OCI-LY7 (cell line): ENCODE measurements at regions not wholly inside any gene's neighbourhood (a gene's known extent, or its start where the extent isn't known, plus 50 kb on each side); places are given as distances from the start of the nearest gene placed in this dataset.

Source experiments
- BruUV-seq: library from RNA; stranded (reverse); fragments of 400-500 nt; replicated peaks from 2 replicates; lab custom pipeline; 2021; lab: Mats Ljungman, UMichigan
- CTCF ChIA-PET: fragments of 300-600 bp; sonication (Branson Sonifier 250); formaldehyde crosslinking; loops from one replicate; lab custom pipeline; 2022; ENCODE audit warnings: antibody characterized with exemption; ENCODE audit not compliant: unreplicated experiment; lab: Charles Lee
- POLR2A ChIA-PET: fragments of 300-600 bp; sonication (Branson Sonifier 250); formaldehyde crosslinking; loops from one replicate; lab custom pipeline; 2022; ENCODE audit warnings: antibody characterized with exemption; lab: Charles Lee
- DNase-seq: peaks from one replicate; pipeline ENCODE4 v3.0.0-alpha.2; 2015; ENCODE audit warnings: low spot score
- H2AFZ ChIP-seq: fragments of 200-600 bp; sonication (generic), shearing (Covaris generic); 2 replicates; pipeline ENCODE4 v1.6.1; 2014; ENCODE audit warnings: mild to moderate bottlenecking, antibody characterized with exemption, low read length, moderate library complexity
- H3K27ac ChIP-seq: fragments of 200-600 bp; sonication (generic); 2 replicates; pipeline ENCODE4 v1.5.1; 2014; ENCODE audit warnings: mixed run types, low read depth, mild to moderate bottlenecking, moderate library complexity, low read length, inconsistent platforms; ENCODE audit not compliant: poor library complexity, severe bottlenecking
- H3K36me3 ChIP-seq: fragments of 200-600 bp; sonication (generic); 2 replicates; pipeline ENCODE4 v1.6.1; 2014; ENCODE audit warnings: mild to moderate bottlenecking, antibody characterized with exemption, low read length, moderate library complexity, mixed read lengths; ENCODE audit not compliant: insufficient read depth
- H3K4me1 ChIP-seq: fragments of 200-600 bp; sonication (generic); 2 replicates; pipeline ENCODE4 v1.5.1; 2014; ENCODE audit warnings: mild to moderate bottlenecking, low read length; ENCODE audit not compliant: insufficient read depth, poor library complexity, severe bottlenecking
- H3K4me2 ChIP-seq: fragments of 200-600 bp; sonication (generic); 2 replicates; pipeline ENCODE4 v1.6.1; 2014; ENCODE audit warnings: mild to moderate bottlenecking, low read length
- H3K4me3 ChIP-seq: fragments of 200-600 bp; sonication (generic); 2 replicates; pipeline ENCODE4 v1.5.1; 2014; ENCODE audit warnings: mild to moderate bottlenecking, low read depth, low read length; ENCODE audit not compliant: poor library complexity, severe bottlenecking
- H3K79me2 ChIP-seq: fragments of 200-600 bp; sonication (generic); 2 replicates; pipeline ENCODE4 v1.6.1; 2016; ENCODE audit warnings: low read depth, mild to moderate bottlenecking, low read length, moderate library complexity, mixed read lengths; ENCODE audit not compliant: insufficient read depth
- H3K9me2 ChIP-seq: fragments of 200-600 bp; sonication (generic); 2 replicates; pipeline ENCODE4 v1.6.1; 2016; ENCODE audit warnings: mild to moderate bottlenecking, low read length, mixed read lengths; ENCODE audit not compliant: insufficient read depth
- H3K9me3 ChIP-seq: fragments of 200-600 bp; sonication (generic); 2 replicates; pipeline ENCODE4 v1.6.1; 2014; ENCODE audit warnings: mild to moderate bottlenecking, mixed run types, low read length, mixed read lengths
- H4K20me1 ChIP-seq: fragments of 200-600 bp; sonication (generic); 2 replicates; pipeline ENCODE4 v1.6.1; 2014; ENCODE audit warnings: mild to moderate bottlenecking, antibody characterized with exemption, low read length, moderate library complexity, mixed read lengths; ENCODE audit not compliant: insufficient read depth
- EZH2phosphoT487 ChIP-seq: fragments of 200-600 bp; sonication (generic); IDR thresholded peaks from 2 replicates; pipeline ENCODE4 v1.6.1; 2018; ENCODE audit warnings: low read depth, borderline replicate concordance, mild to moderate bottlenecking, mixed run types, antibody characterized with exemption, low read length, moderate library complexity, mixed read lengths
- intact Hi-C: fragments of 100-400 bp; cut with micrococcal nuclease; formaldehyde crosslinking; loops from one replicate; pipeline ENCODE4 v1.10.0; 2022; ENCODE audit not compliant: unreplicated experiment
- TF ChIP-seq, protein P1 (sequence below): fragments of 200-600 bp; sonication (generic); conservative IDR thresholded peaks from 2 replicates; pipeline ENCODE4 v1.5.1; 2014; ENCODE audit warnings: mild to moderate bottlenecking, antibody characterized with exemption, low read length, moderate library complexity, mixed read lengths

DNA sequence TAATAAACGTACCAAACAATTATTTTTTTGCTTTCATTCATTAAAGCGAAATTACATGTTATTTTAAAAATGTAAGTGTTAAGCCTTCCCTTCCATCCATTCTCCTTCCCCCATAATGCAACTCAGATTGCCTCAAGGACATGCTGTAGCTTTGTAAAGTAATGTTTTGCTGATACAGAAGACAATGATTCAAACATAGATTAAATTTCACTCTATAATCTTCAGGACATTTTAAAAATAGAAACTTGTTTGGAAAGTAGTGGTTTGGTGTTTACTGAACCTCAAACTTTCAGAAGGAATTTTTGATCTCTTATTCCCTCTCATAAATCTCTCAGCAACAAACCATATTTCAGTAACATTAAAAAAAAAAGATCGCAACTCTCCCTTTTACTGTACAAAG lies 350.9 kb upstream of the HSF2 start:
- H3K4me2 ChIP-seq = no peak overlapping the region
- DNase-seq = no peak
- no peak for TF ChIP-seq EZH2phosphoT487
- TF ChIP-seq, protein P1, sequence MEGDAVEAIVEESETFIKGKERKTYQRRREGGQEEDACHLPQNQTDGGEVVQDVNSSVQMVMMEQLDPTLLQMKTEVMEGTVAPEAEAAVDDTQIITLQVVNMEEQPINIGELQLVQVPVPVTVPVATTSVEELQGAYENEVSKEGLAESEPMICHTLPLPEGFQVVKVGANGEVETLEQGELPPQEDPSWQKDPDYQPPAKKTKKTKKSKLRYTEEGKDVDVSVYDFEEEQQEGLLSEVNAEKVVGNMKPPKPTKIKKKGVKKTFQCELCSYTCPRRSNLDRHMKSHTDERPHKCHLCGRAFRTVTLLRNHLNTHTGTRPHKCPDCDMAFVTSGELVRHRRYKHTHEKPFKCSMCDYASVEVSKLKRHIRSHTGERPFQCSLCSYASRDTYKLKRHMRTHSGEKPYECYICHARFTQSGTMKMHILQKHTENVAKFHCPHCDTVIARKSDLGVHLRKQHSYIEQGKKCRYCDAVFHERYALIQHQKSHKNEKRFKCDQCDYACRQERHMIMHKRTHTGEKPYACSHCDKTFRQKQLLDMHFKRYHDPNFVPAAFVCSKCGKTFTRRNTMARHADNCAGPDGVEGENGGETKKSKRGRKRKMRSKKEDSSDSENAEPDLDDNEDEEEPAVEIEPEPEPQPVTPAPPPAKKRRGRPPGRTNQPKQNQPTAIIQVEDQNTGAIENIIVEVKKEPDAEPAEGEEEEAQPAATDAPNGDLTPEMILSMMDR = no peak
- H3K36me3 ChIP-seq = no peaks in the 10 kb centered on the region
- no peaks in the 10 kb centered on the region for H3K4me1 ChIP-seq
- H3K79me2 ChIP-seq = no peaks in the 10 kb centered on the region
- POLR2A ChIA-PET = no interaction called here
- H3K9me2 ChIP-seq = no peaks in the 10 kb centered on the region
- CTCF ChIA-PET = no interaction called here
- H3K9me3 ChIP-seq = no peaks in the 10 kb centered on the region
- no TSS peak for BruUV-seq
- H3K27ac ChIP-seq = no peak overlapping the region
- H4K20me1 ChIP-seq = no peaks in the 10 kb centered on the region
- H3K4me3 ChIP-seq = no peak overlapping the region
- intact Hi-C loops = no loop called here
- H2AFZ ChIP-seq = no peak overlapping the region

- TF ChIP-seq EZH2phosphoT487 = no peak
- TF ChIP-seq, protein P1 = no peak
- no peak for DNase-seq
- no peaks in the 10 kb centered on the region for H3K79me2 ChIP-seq
- no TSS peak for BruUV-seq
- H3K4me2 ChIP-seq = no peak overlapping the region
- ChIA-PET CTCF (no interaction called here), POLR2A (no interaction called here)
- intact Hi-C loops = no loop called here
- no peak overlapping the region for H2AFZ ChIP-seq
- no peaks in the 10 kb centered on the region for H3K36me3 ChIP-seq
- no peaks in the 10 kb centered on the region for H3K9me3 ChIP-seq
- no peaks in the 10 kb centered on the region for H3K9me2 ChIP-seq
- H3K27ac ChIP-seq = no peak overlapping the region
- H3K4me1 ChIP-seq = no peaks in the 10 kb centered on the region
- H3K4me3 ChIP-seq = no peak overlapping the region
- no peaks in the 10 kb centered on the region for H4K20me1 ChIP-seq
Measured at GRCh38 chr6:122049341-122049740, 350.1 kb upstream of the HSF2 start.

- Histone ChIP-seq H4K20me1 (no peaks in the 10 kb centered on the region), H3K9me3 (no peaks in the 10 kb centered on the region), H3K79me2 (no peaks in the 10 kb centered on the region), H2AFZ (no peak overlapping the region), H3K36me3 (no peaks in the 10 kb centered on the region), H3K4me3 (no peak overlapping the region), H3K27ac (no peak overlapping the region), H3K4me2 (no peak overlapping the region), H3K9me2 (no peaks in the 10 kb centered on the region), H3K4me1 (no peaks in the 10 kb centered on the region)
- no peak for TF ChIP-seq EZH2phosphoT487
- TF ChIP-seq, protein P1 = no peak
- DNase-seq = no peak
- intact Hi-C loops = no loop called here
- ChIA-PET POLR2A (no interaction called here), CTCF (no interaction called here)
- BruUV-seq = no TSS peak
Measured at GRCh38 chr6:122050242-122050755, 349.2 kb upstream of the HSF2 start.
